ENCODE measurements at regions not wholly inside any gene's neighbourhood (a gene's known extent, or its start where the extent isn't known, plus 50 kb on each side); places are given as distances from the start of the nearest gene placed in this dataset.
"Not testable (repeated sequence)": the region's sequence is repeated elsewhere in the genome, so short reads cannot be mapped to it uniquely, and the experiment has no call there.

DNA sequence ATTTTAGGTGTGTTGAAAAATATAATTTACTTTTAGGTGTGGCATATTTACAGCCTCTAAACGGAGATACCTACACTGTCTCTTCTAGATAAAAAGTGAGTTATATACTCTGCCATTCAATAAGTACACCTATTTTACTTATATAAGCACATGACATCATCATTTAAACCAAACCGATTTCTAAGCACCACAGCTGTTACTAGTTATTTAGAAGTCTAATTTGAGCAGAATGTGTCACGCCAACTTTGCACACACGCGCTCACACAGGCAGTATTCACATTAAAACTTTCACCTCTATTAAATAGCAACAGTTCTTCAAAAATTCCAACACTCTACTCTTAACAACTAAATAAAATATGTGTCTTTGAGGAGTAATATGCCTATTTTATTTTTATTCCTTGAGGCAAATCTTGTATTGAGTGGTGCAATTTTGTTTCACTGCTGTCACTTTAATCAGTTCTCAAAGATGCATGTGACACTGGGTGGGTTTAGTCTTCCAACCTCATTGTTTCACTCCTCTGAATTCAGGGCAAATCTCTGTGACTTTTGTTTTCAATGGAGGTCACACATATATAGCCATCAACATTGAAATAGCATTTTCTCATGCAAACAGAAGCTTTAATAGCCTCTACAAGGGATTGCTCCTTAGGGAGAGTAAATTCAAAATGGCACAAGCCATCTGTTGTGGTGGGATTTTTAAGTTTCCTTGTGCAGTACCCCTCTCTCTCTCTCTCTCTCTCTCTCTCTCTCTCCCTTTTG, 721.0 kb downstream of the PLCL1 start:
- Histone ChIP-seq H3K36me3 (no peaks in the 10 kb centered on the region), H3K27ac (no peak overlapping the region), H3K9me3 (peaks cover 0 to 3% (median 0%) of the 10 kb centered on the region in 11 donors), H3K4me1 (no peaks in the 10 kb centered on the region), H3K4me3 (no peak overlapping the region), H3K27me3 (no peaks in the 10 kb centered on the region)
- no peak for DNase-seq
- TF ChIP-seq, protein P1, sequence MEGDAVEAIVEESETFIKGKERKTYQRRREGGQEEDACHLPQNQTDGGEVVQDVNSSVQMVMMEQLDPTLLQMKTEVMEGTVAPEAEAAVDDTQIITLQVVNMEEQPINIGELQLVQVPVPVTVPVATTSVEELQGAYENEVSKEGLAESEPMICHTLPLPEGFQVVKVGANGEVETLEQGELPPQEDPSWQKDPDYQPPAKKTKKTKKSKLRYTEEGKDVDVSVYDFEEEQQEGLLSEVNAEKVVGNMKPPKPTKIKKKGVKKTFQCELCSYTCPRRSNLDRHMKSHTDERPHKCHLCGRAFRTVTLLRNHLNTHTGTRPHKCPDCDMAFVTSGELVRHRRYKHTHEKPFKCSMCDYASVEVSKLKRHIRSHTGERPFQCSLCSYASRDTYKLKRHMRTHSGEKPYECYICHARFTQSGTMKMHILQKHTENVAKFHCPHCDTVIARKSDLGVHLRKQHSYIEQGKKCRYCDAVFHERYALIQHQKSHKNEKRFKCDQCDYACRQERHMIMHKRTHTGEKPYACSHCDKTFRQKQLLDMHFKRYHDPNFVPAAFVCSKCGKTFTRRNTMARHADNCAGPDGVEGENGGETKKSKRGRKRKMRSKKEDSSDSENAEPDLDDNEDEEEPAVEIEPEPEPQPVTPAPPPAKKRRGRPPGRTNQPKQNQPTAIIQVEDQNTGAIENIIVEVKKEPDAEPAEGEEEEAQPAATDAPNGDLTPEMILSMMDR (IDR thresholded peaks at IDR 0.05): no peak
- 80 to 83% methylated on average over 5 of the region's 5 CpGs for WGBS, 2 donors
- intact Hi-C loops (cut with DNase I): no loop called here
- ATAC-seq: no peak

DNA sequence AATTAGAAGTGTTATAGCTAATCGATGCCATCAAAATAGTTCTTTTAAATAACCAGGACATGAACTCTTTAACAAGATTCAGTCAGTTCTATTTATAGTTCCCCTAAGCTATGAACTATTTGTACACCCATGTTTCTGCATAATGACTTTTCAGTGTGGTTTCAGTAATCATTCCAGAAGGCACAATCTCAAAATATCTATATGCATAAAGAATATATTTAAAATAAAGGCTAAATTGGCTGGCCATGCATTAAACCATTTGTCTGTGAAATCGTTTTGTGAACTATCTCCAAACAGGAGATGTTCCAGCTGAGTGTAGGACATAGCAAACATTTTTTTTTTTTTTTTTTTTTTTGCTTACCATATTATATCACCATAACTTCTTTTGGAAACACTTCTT, 719.3 kb downstream of the PLCL1 start:
- H3K36me3 ChIP-seq: no peaks in the 10 kb centered on the region
- DNase-seq (no peak), ATAC-seq (no peak)
- no peak overlapping the region for H3K27ac ChIP-seq
- intact Hi-C loops (cut with DNase I): loop anchor here in 1 of 10 donors (1.0 kb wide), 1 partner anchor 20 kb away; no protein-coding TSS in a partner anchor
- no peaks in the 10 kb centered on the region for H3K4me1 ChIP-seq
- no peak overlapping the region for H3K4me3 ChIP-seq
- TF ChIP-seq, protein P1 (IDR thresholded peaks at IDR 0.05): no peak
- H3K9me3 ChIP-seq: peaks cover 0 to 3% (median 0%) of the 10 kb centered on the region in 11 donors
- no peaks in the 10 kb centered on the region for H3K27me3 ChIP-seq
- WGBS, 2 donors: 39 to 48% methylated on average over 2 of the region's 2 CpGs

DNA sequence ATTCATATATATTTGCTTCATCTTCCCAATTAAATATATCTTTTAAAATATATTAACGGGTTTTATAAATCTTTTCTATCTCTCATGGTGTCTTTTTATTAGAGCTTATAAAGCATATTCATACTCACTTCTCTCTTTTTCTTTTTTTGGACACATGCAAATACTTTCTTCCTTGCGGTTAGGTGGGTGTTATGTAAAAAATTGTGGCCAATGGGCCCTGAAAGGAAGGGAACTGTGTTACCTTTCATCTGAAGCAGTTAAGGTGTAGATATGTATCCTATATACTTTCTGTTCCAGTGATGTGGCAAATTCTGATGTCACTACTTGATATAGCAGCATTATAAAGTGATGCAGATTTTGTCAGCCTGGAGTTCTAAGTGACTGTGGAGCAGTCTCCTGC, 714.5 kb downstream of the PLCL1 start:
- DNase-seq (no peak), ATAC-seq (no peak)
- TF ChIP-seq, protein P1 (IDR thresholded peaks at IDR 0.05): no peak
- intact Hi-C loops (cut with DNase I): no loop called here
- H3K9me3 ChIP-seq: peaks cover 0 to 15% (median 0%) of the 10 kb centered on the region in 11 donors
- H3K27ac ChIP-seq: no peak overlapping the region
- no peak overlapping the region for H3K4me3 ChIP-seq
- no peaks in the 10 kb centered on the region for H3K36me3 ChIP-seq
- no peaks in the 10 kb centered on the region for H3K4me1 ChIP-seq
- 87 to 95% methylated on average over 2 of the region's 2 CpGs for WGBS, 2 donors
- no peaks in the 10 kb centered on the region for H3K27me3 ChIP-seq

DNA sequence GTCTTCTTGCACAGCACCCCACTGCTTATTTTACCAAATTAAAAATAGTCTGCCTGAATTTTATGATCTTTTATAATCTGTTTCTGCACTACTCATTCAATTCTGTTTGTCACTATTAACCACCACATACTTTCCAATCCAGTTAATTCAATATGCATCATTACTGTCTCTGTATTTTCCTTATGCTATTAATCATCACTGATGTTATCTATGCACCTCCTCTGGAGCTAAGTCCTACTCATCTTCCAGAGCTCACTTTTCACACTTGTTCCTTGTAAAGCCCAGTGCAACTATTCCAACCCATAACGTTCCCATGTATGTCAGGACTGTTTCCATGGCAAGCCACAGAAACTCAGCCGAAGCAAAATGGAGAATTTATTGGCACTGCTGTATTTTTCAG, 713.6 kb downstream of the PLCL1 start:
- Histone ChIP-seq H3K36me3 (no peaks in the 10 kb centered on the region), H3K27me3 (no peaks in the 10 kb centered on the region), H3K4me1 (no peaks in the 10 kb centered on the region), H3K9me3 (peaks cover 0 to 15% (median 0%) of the 10 kb centered on the region in 11 donors), H3K4me3 (no peak overlapping the region), H3K27ac (no peak overlapping the region)
- TF ChIP-seq, protein P1 (IDR thresholded peaks at IDR 0.05): no peak
- no peak for ATAC-seq
- intact Hi-C loops (cut with DNase I): no loop called here
- 66 to 83% methylated on average over 2 of the region's 2 CpGs for WGBS, 2 donors
- DNase-seq: no peak

DNA sequence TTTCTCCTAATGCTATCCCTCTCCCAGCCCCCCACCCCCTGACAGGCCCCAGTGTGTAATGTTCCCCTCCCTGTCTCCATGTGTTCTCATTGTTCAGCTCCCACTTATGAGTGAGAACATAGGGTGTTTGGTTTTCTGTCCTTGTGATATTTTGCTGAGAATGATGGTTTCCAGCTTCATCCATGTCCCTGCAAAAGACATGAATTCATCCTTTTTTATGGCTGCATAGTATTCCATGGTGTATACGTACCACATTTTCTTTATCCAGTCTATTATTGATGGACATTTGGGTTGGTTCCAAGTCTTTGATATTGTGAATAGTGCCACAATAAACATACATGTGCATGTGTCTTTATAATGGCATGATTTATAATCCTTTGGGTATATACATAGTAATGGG, 704.2 kb downstream of the PLCL1 start:
- DNase-seq; ATAC-seq; intact Hi-C loops (cut with DNase I); H3K4me1 ChIP-seq; H3K27ac ChIP-seq; H3K27me3 ChIP-seq; H3K4me3 ChIP-seq; H3K36me3 ChIP-seq: not testable (repeated sequence)
- 89 to 93% methylated on average over 1 of the region's 1 CpG for WGBS, 2 donors
- peaks cover 0 to 43% (median 2%) of the 10 kb centered on the region in 11 donors for H3K9me3 ChIP-seq
